22Rv1 (cell line): ENCODE measurements at regions not wholly inside any gene's neighbourhood (a gene's known extent, or its start where the extent isn't known, plus 50 kb on each side); places are given as distances from the start of the nearest gene placed in this dataset.

Experiments used
- CTCF ChIP-seq: fragments of 450-650 bp; IDR thresholded peaks from 2 replicates; pipeline ENCODE4 v1.5.1; 2017; ENCODE audit warnings: mild to moderate bottlenecking
- ZFX ChIP-seq: fragments of 450-650 bp; IDR thresholded peaks from 2 replicates; pipeline ENCODE4 v1.6.1; 2017; ENCODE audit warnings: antibody characterized with exemption, borderline replicate concordance

DNA sequence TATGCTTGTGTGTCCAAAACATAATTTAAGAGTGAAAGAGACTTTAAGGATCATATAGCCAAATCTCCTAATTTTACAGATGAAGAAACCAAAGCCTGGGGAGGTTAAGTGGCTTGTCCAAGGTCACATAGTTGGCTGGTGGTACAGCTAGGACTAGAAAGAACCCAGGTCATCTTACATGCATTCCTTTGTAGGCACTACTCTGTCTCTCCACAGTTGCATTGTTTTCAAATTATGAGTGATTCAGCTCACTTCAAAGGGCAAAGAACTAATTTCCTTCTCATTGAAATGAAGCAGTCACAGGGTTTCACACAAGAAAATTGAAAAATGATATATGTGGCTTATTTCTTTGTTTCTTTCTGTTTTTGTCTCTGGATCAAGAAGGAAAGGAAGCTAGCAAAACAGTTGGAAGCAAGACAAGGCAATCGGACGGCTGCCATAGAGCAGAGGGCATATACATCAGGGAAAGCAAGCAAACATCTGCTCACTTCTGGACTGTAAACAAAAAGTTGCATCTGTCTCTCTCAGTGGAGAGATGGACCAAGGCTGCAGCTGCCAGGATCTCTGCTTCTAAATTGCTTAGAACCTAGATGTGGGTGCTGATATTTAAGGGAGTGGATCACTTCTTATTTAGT lies 107.5 kb upstream of the AMOT start:
- TF ChIP-seq CTCF (no peak), ZFX (no peak)
